Erythroblast (primary cell): ENCODE measurements at regions not wholly inside any gene's neighbourhood (a gene's known extent, or its start where the extent isn't known, plus 50 kb on each side); places are given as distances from the start of the nearest gene placed in this dataset.

Source experiments
- GATA1 ChIP-seq: IDR thresholded peaks from 2 replicates; pipeline ENCODE4 v1.6.1; 2011; ENCODE audit warnings: low read depth, mild to moderate bottlenecking, control low read depth, low read length, moderate library complexity
- POLR2A ChIP-seq: IDR thresholded peaks from 2 replicates; pipeline ENCODE4 v1.6.1; 2011; ENCODE audit warnings: mild to moderate bottlenecking, low read length

DNA sequence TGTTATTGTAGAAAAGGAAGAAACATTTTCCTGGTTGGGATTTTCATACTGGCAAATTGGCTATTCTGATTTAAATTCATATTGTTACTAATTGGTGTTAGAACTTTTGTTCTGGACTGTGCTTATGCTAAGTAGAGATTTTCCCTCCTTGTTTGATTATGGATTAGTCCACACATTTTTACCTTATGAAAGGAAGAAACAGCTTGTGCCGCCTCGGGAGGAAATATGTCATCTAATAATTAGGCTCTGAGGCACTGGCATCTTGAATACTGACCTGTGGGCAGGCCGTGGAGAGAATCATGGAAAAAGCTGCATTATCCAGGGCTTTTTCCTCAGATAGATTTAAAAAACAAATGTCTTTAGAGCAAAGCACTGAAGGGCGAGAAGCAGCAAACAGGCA is 344.3 kb upstream of the TBL1XR1 start:
- no peak for TF ChIP-seq POLR2A
- no peak for TF ChIP-seq GATA1
